GM10266 (cell line): ENCODE measurements at regions not wholly inside any gene's neighbourhood (a gene's known extent, or its start where the extent isn't known, plus 50 kb on each side); places are given as distances from the start of the nearest gene placed in this dataset.

Experiments used
- DNase-seq: peaks from one replicate; pipeline ENCODE4 v3.0.0; 2012; ENCODE audit errors: extremely low spot score
- TF ChIP-seq, protein P1 (sequence below): IDR thresholded peaks from 2 replicates; pipeline ENCODE4 v1.5.1; 2012; ENCODE audit warnings: mild to moderate bottlenecking, low read depth; ENCODE audit not compliant: control insufficient read depth, insufficient read depth; ENCODE audit errors: missing control alignments

GRCh38 chr2:215796140-215796855 lies 217.1 kb downstream of the MREG start:
- no peak for DNase-seq
- TF ChIP-seq, protein P1, sequence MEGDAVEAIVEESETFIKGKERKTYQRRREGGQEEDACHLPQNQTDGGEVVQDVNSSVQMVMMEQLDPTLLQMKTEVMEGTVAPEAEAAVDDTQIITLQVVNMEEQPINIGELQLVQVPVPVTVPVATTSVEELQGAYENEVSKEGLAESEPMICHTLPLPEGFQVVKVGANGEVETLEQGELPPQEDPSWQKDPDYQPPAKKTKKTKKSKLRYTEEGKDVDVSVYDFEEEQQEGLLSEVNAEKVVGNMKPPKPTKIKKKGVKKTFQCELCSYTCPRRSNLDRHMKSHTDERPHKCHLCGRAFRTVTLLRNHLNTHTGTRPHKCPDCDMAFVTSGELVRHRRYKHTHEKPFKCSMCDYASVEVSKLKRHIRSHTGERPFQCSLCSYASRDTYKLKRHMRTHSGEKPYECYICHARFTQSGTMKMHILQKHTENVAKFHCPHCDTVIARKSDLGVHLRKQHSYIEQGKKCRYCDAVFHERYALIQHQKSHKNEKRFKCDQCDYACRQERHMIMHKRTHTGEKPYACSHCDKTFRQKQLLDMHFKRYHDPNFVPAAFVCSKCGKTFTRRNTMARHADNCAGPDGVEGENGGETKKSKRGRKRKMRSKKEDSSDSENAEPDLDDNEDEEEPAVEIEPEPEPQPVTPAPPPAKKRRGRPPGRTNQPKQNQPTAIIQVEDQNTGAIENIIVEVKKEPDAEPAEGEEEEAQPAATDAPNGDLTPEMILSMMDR, result no peak

DNA sequence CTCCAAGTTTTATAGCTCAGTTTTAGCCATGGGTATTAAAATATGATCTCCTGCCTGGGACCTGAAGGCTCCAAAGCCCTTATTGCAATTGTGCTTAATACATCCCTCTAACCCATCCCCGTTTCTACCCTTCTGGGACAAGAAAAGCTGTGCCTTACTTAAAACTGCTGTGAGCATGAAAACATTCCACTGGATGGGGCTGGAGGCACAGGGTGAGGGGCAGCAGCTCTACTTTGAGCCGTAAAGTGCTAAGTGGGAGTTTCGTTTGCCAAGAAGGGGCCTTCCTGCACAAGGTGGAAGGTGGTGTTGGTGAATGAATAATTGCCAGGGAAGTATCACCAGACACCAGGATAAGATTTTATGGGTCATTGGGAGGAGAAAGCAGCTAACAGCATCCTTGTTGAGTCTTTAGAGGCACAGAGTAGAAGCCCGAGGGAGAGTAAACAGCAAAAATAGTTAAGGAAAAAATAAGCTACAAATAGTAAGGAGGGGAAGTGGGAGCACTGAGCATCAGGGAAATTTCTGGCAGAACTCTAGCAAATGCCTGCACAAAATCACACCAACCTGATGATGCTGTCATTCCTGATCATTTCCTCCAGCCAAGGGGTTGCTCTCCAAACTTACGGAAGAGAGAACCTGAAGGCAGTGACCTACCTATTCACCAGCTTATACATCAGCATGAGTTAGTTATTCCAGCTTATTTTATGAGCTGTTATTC lies 218.4 kb downstream of the MREG start:
- no peak for DNase-seq
- TF ChIP-seq, protein P1, result no peak

DNA sequence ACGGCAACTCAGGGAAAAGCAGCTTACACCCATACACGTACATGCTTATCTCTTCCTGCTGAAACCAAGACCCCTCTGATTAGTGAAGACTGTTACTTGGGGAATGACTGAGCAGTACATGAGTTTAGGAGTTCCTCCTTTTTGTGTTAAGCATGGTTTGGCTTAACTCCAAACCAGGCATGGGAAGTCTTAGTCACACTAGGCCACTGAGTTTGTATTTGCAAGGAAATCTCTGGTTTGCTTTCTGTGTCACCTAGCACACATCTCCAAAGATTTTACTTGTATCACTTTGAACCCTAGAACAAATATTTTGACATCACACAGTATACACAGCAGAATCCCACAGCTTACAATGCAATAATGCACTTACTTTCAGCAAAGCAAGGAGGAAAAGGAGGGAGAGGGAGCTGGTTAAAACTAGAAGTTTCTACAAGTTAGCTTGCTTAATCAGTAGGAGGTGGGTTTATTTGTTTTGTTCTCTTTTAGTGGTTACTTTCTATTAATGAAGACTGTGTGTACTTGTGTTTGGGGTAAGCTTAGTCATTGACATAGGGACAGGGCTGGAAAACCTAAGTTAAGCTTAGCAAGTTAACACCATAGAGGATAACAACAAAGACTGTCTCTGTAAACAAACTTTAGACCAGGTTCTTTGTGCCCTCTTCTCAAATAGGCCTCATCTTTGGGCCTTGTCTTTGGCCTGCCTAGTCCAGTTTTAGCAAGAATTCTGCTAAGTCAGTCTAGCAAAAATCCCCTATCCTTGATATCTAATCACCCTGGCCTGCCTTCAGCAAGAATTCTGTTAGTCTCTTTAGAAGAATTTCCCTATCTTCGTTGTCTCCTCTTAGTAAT lies 219.4 kb downstream of the MREG start:
- TF ChIP-seq, protein P1, result no peak
- no peak for DNase-seq

DNA sequence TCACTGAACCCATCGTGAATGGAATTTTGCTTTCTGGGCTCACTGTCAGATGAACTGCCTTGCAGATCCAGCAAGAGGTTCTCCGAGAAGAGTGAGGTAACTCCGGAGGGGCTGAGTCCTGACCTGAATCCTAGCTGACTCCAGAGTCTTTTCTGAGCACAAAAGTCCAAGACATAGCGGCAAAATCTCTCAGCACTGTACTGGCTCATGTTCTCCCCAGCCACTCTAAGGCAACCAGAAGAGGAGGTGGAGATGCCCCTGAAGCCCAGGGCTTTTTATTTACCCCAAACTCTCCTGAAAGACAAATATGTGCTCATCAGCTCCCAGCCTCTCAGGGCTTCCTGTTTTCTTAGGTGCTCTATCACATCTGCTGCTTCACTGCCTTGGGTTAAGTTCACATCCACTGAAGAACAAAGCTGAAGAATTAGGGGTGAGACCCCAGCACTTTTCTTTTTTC lies 221.8 kb downstream of the MREG start:
- TF ChIP-seq, protein P1, result no peak
- DNase-seq, result no peak

DNA sequence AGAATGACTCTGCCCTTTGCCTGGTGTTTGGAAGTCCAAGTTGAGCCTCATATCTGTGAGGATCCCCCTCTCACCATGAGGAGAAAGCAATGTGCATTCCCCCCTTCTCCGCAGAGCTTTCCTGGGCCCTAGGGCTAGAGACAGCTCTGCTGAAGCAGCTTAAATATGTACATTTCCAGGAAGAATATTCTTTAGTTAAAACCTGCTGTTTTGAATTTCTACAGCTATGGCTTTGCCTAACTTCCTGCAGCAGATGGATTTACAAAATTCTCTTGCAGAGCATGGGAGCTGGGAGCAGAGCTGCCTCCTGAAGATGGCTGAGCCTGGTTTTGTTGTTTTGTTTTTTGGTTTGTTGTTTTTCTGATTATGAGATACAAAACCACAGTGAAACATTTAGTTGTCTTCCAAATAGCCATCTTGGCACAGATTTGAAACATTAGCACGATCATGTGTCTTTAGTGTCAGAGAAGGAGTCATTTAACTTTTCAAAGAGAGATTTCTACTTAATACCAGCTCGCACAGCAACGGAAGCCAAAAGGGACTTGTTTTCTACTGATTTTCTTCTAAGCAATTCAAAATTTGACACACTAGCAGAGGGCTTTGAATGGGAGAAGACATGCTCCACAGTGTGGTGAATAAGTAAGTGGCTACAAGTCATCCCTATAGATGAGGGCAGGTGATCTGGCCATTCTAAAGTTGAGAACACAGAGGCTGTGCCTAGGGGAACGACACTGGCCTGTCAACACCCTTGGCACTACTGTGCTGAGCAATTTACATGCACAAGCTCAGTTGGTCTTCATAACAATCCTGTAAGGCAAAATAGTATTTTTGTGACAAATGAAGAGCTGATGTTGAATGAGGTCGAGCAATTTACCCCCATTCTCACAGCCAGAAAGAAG lies 222.6 kb downstream of the MREG start:
- TF ChIP-seq, protein P1, result no peak
- DNase-seq, result no peak

DNA sequence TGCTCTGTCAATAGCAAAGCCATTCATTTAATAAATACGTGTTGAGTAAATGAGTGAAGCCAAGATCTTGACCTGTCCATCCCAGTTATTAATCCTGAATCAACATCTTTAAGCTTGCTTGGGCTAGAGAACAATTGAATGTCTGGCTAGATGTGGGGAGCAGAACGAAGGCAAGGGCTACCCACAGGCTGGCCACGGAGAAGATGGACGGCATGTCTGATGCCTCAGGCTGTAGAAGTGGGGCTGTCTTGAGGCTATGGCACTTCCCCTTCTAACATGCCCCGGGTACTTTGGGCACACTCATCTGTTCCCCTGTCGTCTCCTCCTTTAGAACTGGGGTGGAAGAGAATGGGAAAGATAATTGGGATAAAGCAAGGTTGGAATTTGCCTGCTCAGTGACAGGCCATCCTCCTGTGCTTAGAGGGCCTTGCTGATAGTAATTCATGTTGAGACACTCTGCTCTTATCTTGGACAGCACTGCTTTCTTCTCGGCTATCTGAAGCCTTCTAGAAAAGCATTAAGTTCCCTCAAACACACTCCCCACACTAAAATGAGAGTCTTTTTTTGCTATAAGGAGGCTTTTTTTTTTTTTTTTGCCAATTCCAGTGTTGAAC lies 225.7 kb downstream of the MREG start:
- no peak for DNase-seq
- TF ChIP-seq, protein P1, result no peak
